ENCODE measurements at regions not wholly inside any gene's neighbourhood (a gene's known extent, or its start where the extent isn't known, plus 50 kb on each side); places are given as distances from the start of the nearest gene placed in this dataset.

DNA sequence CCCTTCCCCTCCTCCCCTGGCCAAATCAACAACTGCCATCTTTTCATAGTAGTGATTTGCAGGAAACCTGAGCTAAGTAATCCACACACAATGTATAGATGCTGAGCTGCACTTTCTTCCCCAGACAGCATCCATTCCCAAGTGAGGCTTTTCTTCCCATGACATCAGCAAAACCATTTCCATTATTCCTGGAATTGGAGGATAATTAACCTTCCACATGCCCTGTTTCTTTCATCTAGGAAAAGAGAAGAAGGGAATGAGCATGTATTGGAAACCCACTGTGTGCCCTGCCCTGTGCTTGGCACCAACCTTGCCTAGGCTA is 268.0 kb downstream of the ZSWIM6 start:
- TF ChIP-seq SUZ12 (IDR thresholded peaks at IDR 0.05; ENCODE audit: extremely low read depth, insufficient read depth, insufficient read length) (no peak), ZNF274 (IDR thresholded peaks at IDR 0.05; ENCODE audit: low read depth, low read length) (no peak), YY1 (IDR thresholded peaks at IDR 0.05; ENCODE audit: insufficient read depth, insufficient read length) (no peak)

Data from NT2/D1 (cell line).